ENCODE measurements at regions not wholly inside any gene's neighbourhood (a gene's known extent, or its start where the extent isn't known, plus 50 kb on each side); places are given as distances from the start of the nearest gene placed in this dataset.

DNA sequence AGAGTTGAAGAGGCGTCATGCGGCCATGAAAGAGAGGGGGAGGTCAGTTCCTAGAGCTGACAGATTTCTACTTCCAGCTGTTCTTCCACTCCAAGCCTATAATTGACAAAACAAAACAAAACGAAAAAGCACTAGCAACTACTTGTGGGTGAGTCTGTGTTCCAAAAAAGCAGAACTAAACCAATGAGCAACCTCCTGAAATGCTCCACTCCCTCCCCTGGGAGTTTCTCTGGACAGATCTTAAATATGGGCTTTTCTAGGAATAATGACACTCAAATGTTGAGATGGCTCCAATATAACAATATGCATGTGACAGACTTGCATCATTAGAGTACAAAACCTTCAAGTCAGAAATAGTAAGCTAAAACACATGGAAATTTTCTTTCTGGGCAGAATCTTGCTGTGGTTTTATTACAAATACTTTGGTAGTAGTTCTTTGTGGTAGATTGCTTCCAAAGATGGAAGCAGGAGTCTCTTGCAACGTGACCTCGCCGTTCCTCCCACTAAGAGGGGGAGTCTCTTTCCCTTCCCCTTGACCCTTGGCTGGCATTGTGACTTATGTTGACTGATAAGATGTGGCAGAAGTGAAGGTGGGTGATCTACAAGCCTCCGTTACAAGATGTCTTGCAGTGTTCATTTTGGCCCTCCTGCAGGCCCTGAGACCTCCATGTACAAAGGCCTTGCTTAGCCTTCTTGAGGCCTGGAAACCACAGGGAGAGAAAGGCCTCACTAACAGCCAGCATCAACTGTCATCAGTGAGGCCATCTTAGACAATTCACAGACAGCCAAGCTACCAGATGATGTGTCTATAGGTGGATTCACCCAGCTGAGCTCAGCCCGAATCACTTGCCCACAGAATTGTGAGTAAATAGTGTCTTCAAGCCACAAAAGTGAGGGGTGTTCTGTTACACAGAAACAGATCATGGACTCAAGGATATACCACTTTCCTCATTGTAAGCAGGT is 173.1 kb upstream of the RFC3 start:
- Histone ChIP-seq H3K9ac (ENCODE audit: low read depth, low read length) (no peak overlapping the region), H3K27me3 (ENCODE audit: control insufficient read depth, insufficient read depth, low read length) (no peaks in the 10 kb centered on the region), H3K9me3 (ENCODE audit: control insufficient read depth, insufficient read depth, low read length) (no peaks in the 10 kb centered on the region), H3K4me1 (ENCODE audit: control insufficient read depth, insufficient read depth, low read length) (peaks cover 22% of the 10 kb centered on the region), H3K4me3 (ENCODE audit: low read depth, low read length) (no peak overlapping the region), H3K27ac (ENCODE audit: low read depth, low read length) (no peak overlapping the region), H3K36me3 (ENCODE audit: control insufficient read depth, insufficient read depth, low read length) (no peaks in the 10 kb centered on the region)

GRCh38 chr13:33645591-33646554 is 172.1 kb upstream of the RFC3 start:
- Histone ChIP-seq H3K27ac (ENCODE audit: low read depth, low read length) (no peak overlapping the region), H3K4me1 (ENCODE audit: control insufficient read depth, insufficient read depth, low read length) (peaks cover 12% of the 10 kb centered on the region), H3K36me3 (ENCODE audit: control insufficient read depth, insufficient read depth, low read length) (no peaks in the 10 kb centered on the region), H3K27me3 (ENCODE audit: control insufficient read depth, insufficient read depth, low read length) (no peaks in the 10 kb centered on the region), H3K9me3 (ENCODE audit: control insufficient read depth, insufficient read depth, low read length) (no peaks in the 10 kb centered on the region), H3K4me3 (ENCODE audit: low read depth, low read length) (no peak overlapping the region), H3K9ac (ENCODE audit: low read depth, low read length) (no peak overlapping the region)

DNA sequence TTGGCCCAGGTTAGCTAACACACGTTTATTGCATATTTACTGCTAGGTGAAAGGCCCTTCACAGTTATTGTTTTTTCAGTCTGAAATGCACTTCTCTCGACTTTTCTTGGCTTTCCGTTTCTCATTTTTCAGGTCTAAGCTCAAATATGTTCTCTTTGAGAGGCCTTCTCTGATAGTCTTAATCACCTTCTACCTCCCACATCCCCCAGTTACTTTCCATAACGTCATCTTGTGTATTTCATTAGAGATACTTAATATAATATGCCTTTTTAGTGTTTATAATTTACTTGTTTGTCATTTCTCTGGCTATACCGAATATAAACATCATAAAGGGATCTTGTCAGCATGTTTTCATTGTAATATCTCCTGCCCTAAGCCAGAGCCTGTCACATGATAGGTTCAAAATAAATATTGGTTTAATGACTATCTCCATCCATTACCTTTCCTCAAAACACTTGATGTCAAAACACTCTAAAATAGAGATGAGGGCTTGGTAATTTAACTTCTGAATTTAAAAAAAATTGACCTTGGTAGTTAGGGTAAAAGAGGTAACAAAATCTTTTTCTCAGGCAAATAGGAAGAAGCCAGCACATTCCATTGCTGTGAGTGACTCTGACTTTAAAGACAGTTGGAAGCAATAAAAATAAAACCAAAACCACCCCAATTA is 168.6 kb upstream of the RFC3 start:
- Histone ChIP-seq H3K27ac (ENCODE audit: low read depth, low read length) (no peak overlapping the region), H3K9me3 (ENCODE audit: control insufficient read depth, insufficient read depth, low read length) (no peaks in the 10 kb centered on the region), H3K36me3 (ENCODE audit: control insufficient read depth, insufficient read depth, low read length) (no peaks in the 10 kb centered on the region), H3K4me1 (ENCODE audit: control insufficient read depth, insufficient read depth, low read length) (no peaks in the 10 kb centered on the region), H3K9ac (ENCODE audit: low read depth, low read length) (no peak overlapping the region), H3K27me3 (ENCODE audit: control insufficient read depth, insufficient read depth, low read length) (no peaks in the 10 kb centered on the region), H3K4me3 (ENCODE audit: low read depth, low read length) (no peak overlapping the region)

DNA sequence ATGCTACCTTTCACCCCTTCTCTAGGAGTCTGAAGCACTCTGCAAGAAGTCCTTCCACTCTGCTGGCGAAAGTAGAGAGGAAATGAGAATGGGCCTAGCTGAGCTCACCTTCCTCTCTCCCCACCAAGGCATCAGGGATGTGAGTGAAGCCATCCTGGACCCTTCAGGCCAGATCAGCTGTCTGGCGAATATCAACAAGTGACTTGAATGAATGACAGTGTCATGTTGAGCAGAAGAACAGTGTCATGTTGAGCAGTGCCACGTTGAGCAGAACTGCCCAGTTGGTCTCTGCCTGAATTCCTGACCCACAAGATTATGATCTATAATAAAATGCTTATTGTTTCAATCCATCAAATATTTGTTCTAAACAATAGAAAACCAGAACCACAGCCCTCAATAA is 166.2 kb upstream of the RFC3 start:
- no peak overlapping the region for H3K9ac ChIP-seq (ENCODE audit: low read depth, low read length)
- H3K9me3 ChIP-seq (ENCODE audit: control insufficient read depth, insufficient read depth, low read length) = no peaks in the 10 kb centered on the region
- H3K36me3 ChIP-seq (ENCODE audit: control insufficient read depth, insufficient read depth, low read length) = no peaks in the 10 kb centered on the region
- no peak overlapping the region for H3K4me3 ChIP-seq (ENCODE audit: low read depth, low read length)
- H3K27me3 ChIP-seq (ENCODE audit: control insufficient read depth, insufficient read depth, low read length) = no peaks in the 10 kb centered on the region
- no peaks in the 10 kb centered on the region for H3K4me1 ChIP-seq (ENCODE audit: control insufficient read depth, insufficient read depth, low read length)
- no peak overlapping the region for H3K27ac ChIP-seq (ENCODE audit: low read depth, low read length)

DNA sequence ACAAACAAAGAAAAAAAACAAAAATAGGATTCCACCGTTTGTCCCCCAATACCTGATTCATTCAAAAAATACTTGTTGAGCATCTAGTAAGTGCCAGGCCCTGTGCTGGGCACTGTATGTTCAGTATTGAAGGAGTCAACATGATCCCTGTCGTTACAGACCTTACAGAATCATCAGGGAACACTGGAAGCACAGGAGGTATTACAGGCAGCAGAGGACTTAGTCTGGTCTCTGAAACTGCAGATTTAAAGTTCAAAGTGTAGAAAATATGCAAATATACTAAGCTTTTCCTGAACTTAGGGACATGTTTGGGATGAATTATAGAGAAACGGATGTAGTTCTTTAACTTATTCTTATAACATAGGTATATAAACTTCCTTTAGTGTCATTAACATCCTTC is 160.7 kb upstream of the RFC3 start:
- H3K4me3 ChIP-seq (ENCODE audit: low read depth, low read length) = no peak overlapping the region
- no peaks in the 10 kb centered on the region for H3K9me3 ChIP-seq (ENCODE audit: control insufficient read depth, insufficient read depth, low read length)
- H3K36me3 ChIP-seq (ENCODE audit: control insufficient read depth, insufficient read depth, low read length) = no peaks in the 10 kb centered on the region
- H3K4me1 ChIP-seq (ENCODE audit: control insufficient read depth, insufficient read depth, low read length) = no peaks in the 10 kb centered on the region
- H3K9ac ChIP-seq (ENCODE audit: low read depth, low read length) = no peak overlapping the region
- no peak overlapping the region for H3K27ac ChIP-seq (ENCODE audit: low read depth, low read length)
- H3K27me3 ChIP-seq (ENCODE audit: control insufficient read depth, insufficient read depth, low read length) = no peaks in the 10 kb centered on the region

- Histone ChIP-seq H3K9ac (ENCODE audit: low read depth, low read length) (no peak overlapping the region), H3K27me3 (ENCODE audit: control insufficient read depth, insufficient read depth, low read length) (no peaks in the 10 kb centered on the region), H3K4me1 (ENCODE audit: control insufficient read depth, insufficient read depth, low read length) (no peaks in the 10 kb centered on the region), H3K4me3 (ENCODE audit: low read depth, low read length) (no peak overlapping the region), H3K9me3 (ENCODE audit: control insufficient read depth, insufficient read depth, low read length) (no peaks in the 10 kb centered on the region), H3K27ac (ENCODE audit: low read depth, low read length) (no peak overlapping the region), H3K36me3 (ENCODE audit: control insufficient read depth, insufficient read depth, low read length) (no peaks in the 10 kb centered on the region)
These were observed 158.5 kb upstream of the RFC3 start for GRCh38 chr13:33659466-33659865.

- no peaks in the 10 kb centered on the region for H3K27me3 ChIP-seq (ENCODE audit: control insufficient read depth, insufficient read depth, low read length)
- no peaks in the 10 kb centered on the region for H3K4me1 ChIP-seq (ENCODE audit: control insufficient read depth, insufficient read depth, low read length)
- no peak overlapping the region for H3K27ac ChIP-seq (ENCODE audit: low read depth, low read length)
- H3K9me3 ChIP-seq (ENCODE audit: control insufficient read depth, insufficient read depth, low read length) = no peaks in the 10 kb centered on the region
- H3K4me3 ChIP-seq (ENCODE audit: low read depth, low read length) = no peak overlapping the region
- H3K36me3 ChIP-seq (ENCODE audit: control insufficient read depth, insufficient read depth, low read length) = no peaks in the 10 kb centered on the region
- no peak overlapping the region for H3K9ac ChIP-seq (ENCODE audit: low read depth, low read length)
These were observed 158.1 kb upstream of the RFC3 start for GRCh38 chr13:33659894-33660293.

DNA sequence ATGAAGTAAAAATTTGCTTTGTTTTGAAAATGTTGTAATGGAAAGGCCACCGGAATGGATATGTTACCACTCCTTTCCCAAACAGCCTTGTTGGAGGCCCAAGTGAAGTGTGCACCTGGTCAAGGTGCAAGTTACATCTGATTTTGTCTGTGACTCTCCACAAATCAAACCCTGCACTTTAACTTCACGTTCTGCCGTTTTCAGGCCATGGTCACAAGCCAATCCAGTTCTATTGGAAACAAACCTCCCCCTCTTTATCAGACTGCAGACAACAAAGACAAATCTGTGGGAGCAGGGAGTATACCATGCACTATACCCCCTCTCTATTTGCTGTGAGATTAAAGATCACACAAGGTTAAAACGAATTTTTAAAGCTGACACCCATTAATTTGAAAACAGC is 155.6 kb upstream of the RFC3 start:
- no peaks in the 10 kb centered on the region for H3K4me1 ChIP-seq (ENCODE audit: control insufficient read depth, insufficient read depth, low read length)
- H3K9me3 ChIP-seq (ENCODE audit: control insufficient read depth, insufficient read depth, low read length) = no peaks in the 10 kb centered on the region
- no peak overlapping the region for H3K27ac ChIP-seq (ENCODE audit: low read depth, low read length)
- no peaks in the 10 kb centered on the region; the same call in 1 of the 2 replicates for H3K27me3 ChIP-seq (ENCODE audit: control insufficient read depth, insufficient read depth, low read length)
- no peak overlapping the region for H3K4me3 ChIP-seq (ENCODE audit: low read depth, low read length)
- H3K36me3 ChIP-seq (ENCODE audit: control insufficient read depth, insufficient read depth, low read length) = no peaks in the 10 kb centered on the region
- H3K9ac ChIP-seq (ENCODE audit: low read depth, low read length) = no peak overlapping the region

GRCh38 chr13:33665626-33666175 is 152.2 kb upstream of the RFC3 start:
- H3K27ac ChIP-seq (ENCODE audit: low read depth, low read length) = no peak overlapping the region
- H3K9me3 ChIP-seq (ENCODE audit: control insufficient read depth, insufficient read depth, low read length) = no peaks in the 10 kb centered on the region

DNA sequence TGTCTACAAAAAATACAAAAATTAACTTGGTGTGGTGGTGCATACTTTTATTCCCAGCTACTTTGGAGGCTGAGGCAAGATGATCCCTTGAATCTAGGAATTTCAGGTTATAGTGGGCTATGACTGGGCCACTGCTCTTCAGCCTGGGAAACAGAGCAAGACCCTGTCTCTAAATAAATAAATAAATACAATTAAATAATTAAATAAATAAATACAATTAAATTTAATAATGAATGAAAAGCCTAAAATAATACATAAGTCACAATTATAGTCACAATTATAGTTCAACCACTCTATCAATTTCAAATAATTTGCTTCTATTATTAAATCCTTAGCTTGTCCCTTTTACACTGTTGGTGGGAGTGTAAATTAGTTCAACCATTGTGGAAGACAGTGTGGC is 146.4 kb upstream of the RFC3 start:
- no peaks in the 10 kb centered on the region for H3K9me3 ChIP-seq (ENCODE audit: control insufficient read depth, insufficient read depth, low read length)
- H3K27me3 ChIP-seq (ENCODE audit: control insufficient read depth, insufficient read depth, low read length) = no peaks in the 10 kb centered on the region; the same call in 1 of the 2 replicates
- no peak overlapping the region for H3K4me3 ChIP-seq (ENCODE audit: low read depth, low read length)
- no peaks in the 10 kb centered on the region for H3K36me3 ChIP-seq (ENCODE audit: control insufficient read depth, insufficient read depth, low read length)
- H3K4me1 ChIP-seq (ENCODE audit: control insufficient read depth, insufficient read depth, low read length) = no peaks in the 10 kb centered on the region
- no peak overlapping the region for H3K27ac ChIP-seq (ENCODE audit: low read depth, low read length)
- no peak overlapping the region for H3K9ac ChIP-seq (ENCODE audit: low read depth, low read length)

More at GRCh38 chr13:33665626-33666175, 152.2 kb upstream of the RFC3 start:
- H3K27me3 ChIP-seq (ENCODE audit: control insufficient read depth, insufficient read depth, low read length) = no peaks in the 10 kb centered on the region; the same call in 1 of the 2 replicates
- no peaks in the 10 kb centered on the region for H3K4me1 ChIP-seq (ENCODE audit: control insufficient read depth, insufficient read depth, low read length)
- H3K4me3 ChIP-seq (ENCODE audit: low read depth, low read length) = no peak overlapping the region
- H3K9ac ChIP-seq (ENCODE audit: low read depth, low read length) = no peak overlapping the region
- H3K36me3 ChIP-seq (ENCODE audit: control insufficient read depth, insufficient read depth, low read length) = no peaks in the 10 kb centered on the region

Measured in HUES48 (cell line).